Transverse colon (tissue), 4 donors: ENCODE measurements at regions not wholly inside any gene's neighbourhood (a gene's known extent, or its start where the extent isn't known, plus 50 kb on each side); places are given as distances from the start of the nearest gene placed in this dataset.

ENCODE experiments used
- DNase-seq: peaks from one replicate; pipeline ENCODE4 v3.0.0-alpha.2; 2019
- H3K27ac ChIP-seq, 4 donors: fragments of 200-600 bp; sonication (generic); 2 replicates each; pipeline ENCODE4 v1.5.1; 2016 to 2018; ENCODE audit warnings: inconsistent platforms in 4 of 4
- H3K27me3 ChIP-seq: fragments of 200-600 bp; sonication (generic); 2 replicates; pipeline ENCODE4 v1.5.1; 2017; ENCODE audit warnings: inconsistent platforms
- H3K36me3 ChIP-seq, 4 donors: fragments of 200-600 bp; sonication (generic); 2 replicates each; pipeline ENCODE4 v1.5.1; 2017 to 2019; ENCODE audit warnings: inconsistent platforms in 4 of 4
- H3K4me1 ChIP-seq, 4 donors: fragments of 200-600 bp; sonication (generic); 2 replicates each; pipeline ENCODE4 v1.5.1; 2017 to 2020; ENCODE audit warnings: inconsistent platforms in 4 of 4
- H3K4me3 ChIP-seq, 4 donors: fragments of 200-600 bp; sonication (generic); 1 replicate in 1 of 4; 2 replicates in 3 of 4; pipeline versions ENCODE4 v1.5.1 to v1.6.1; 2017 to 2019; ENCODE audit warnings: inconsistent platforms in 4 of 4
- H3K9me3 ChIP-seq, 2 donors: fragments of 200-600 bp; sonication (generic); 2 replicates each; pipeline ENCODE4 v1.5.1; 2017 to 2019; ENCODE audit warnings: inconsistent platforms in 2 of 2
- CTCF ChIP-seq, 5 experiments: fragments of 200-600 bp in 3 of 5; fragments of 450-650 bp in 2 of 5; sonication (generic) in 3 of 5; IDR thresholded peaks; 1 replicate in 2 of 5; 2 replicates in 3 of 5; pipeline ENCODE4 v1.5.1; 2016 to 2017; ENCODE audit warnings: antibody characterized with exemption in 5 of 5, inconsistent platforms in 3 of 5, mild to moderate bottlenecking in 2 of 5, moderate library complexity in 1 of 5
- EP300 ChIP-seq: sonication (generic); formaldehyde crosslinking; IDR thresholded peaks from one replicate; pipeline ENCODE4 v1.6.1; 2017; ENCODE audit warnings: antibody characterized with exemption, low read depth
- POLR2A ChIP-seq: fragments of 450-650 bp; IDR thresholded peaks from one replicate; pipeline ENCODE4 v1.6.1; 2016; ENCODE audit warnings: antibody characterized with exemption, mild to moderate bottlenecking, moderate library complexity
- POLR2AphosphoS5 ChIP-seq, 3 donors: sonication (generic); formaldehyde crosslinking; IDR thresholded peaks; one replicate each; pipeline ENCODE4 v1.6.1; 2016; ENCODE audit warnings: antibody characterized with exemption in 3 of 3
- WGBS, 2 donors: methylation state at CpG; one replicate each; pipeline ENCODE4 v1.1.5; 2018; ENCODE audit warnings: low coverage in 1 of 2; 5-methylcytosine and 5-hydroxymethylcytosine counted together
- in situ Hi-C, 4 donors: fragments of 200-750 bp; cut with MboI; loops; one replicate each; pipeline versions ENCODE4 v1.15.0 to v1.15.1; 2017; ENCODE audit warnings: low sequenced_read_pairs in 3 of 4, low pct_ligation_motif_present in 1 of 4, low pct_unique_long_range_greater_than_20kb in 1 of 4
- intact Hi-C: fragments of 100-400 bp; cut with DNase I; formaldehyde crosslinking; loops from one replicate; pipeline ENCODE4 v1.15.1; 2023; ENCODE audit warnings: low total_unique reads

GRCh38 chr7:20932785-20933527 lies 146.3 kb upstream of the SP8 start:
- intact Hi-C loops: no loop called here
- DNase-seq: no peak
- no peaks in the 10 kb centered on the region for H3K36me3 ChIP-seq
- TF ChIP-seq EP300 (no peak), POLR2A (no peak), CTCF (IDR thresholded peaks at IDR 0.05) (no peak), POLR2AphosphoS5 (IDR thresholded peaks at IDR 0.05) (no peak)
- H3K4me1 ChIP-seq: no peaks in the 10 kb centered on the region
- H3K9me3 ChIP-seq: no peaks in the 10 kb centered on the region
- H3K27me3 ChIP-seq: no peaks in the 10 kb centered on the region
- in situ Hi-C loops: no loop called here
- WGBS, 2 donors: 55 to 65% methylated on average over 5 to 7 of the region's 7 CpGs
- no peak overlapping the region for H3K4me3 ChIP-seq
- no peak overlapping the region for H3K27ac ChIP-seq

- DNase-seq: no peak
- Histone ChIP-seq H3K27me3 (no peaks in the 10 kb centered on the region), H3K4me1 (no peaks in the 10 kb centered on the region), H3K36me3 (no peaks in the 10 kb centered on the region), H3K27ac (no peak overlapping the region), H3K4me3 (no peak overlapping the region), H3K9me3 (no peaks in the 10 kb centered on the region)
- WGBS, 2 donors: 37 to 43% methylated on average over 2 of the region's 2 CpGs
- in situ Hi-C loops: no loop called here
- intact Hi-C loops: no loop called here
- TF ChIP-seq EP300 (no peak), POLR2AphosphoS5 (IDR thresholded peaks at IDR 0.05) (no peak)
Observed at GRCh38 chr7:20945451-20945850, 158.8 kb upstream of the SP8 start.

- no peaks in the 10 kb centered on the region for H3K9me3 ChIP-seq
- 35 to 70% methylated on average over 3 of the region's 3 CpGs for WGBS, 2 donors
- no peak overlapping the region for H3K27ac ChIP-seq
- in situ Hi-C loops (no loop called here), intact Hi-C loops (no loop called here)
- no peaks in the 10 kb centered on the region for H3K36me3 ChIP-seq
- no peak for DNase-seq
- no peaks in the 10 kb centered on the region for H3K4me1 ChIP-seq
- no peaks in the 10 kb centered on the region for H3K27me3 ChIP-seq
- TF ChIP-seq EP300 (no peak), POLR2AphosphoS5 (IDR thresholded peaks at IDR 0.05) (no peak), CTCF (IDR thresholded peaks at IDR 0.05) (no peak), POLR2A (no peak)
- no peak overlapping the region for H3K4me3 ChIP-seq
Observed at GRCh38 chr7:20952916-20953315, 166.2 kb upstream of the SP8 start.

- WGBS, 2 donors: 52 to 73% methylated on average over 4 of the region's 4 CpGs
- H3K27ac ChIP-seq: no peak overlapping the region
- H3K4me3 ChIP-seq: no peak overlapping the region
- no peaks in the 10 kb centered on the region for H3K9me3 ChIP-seq
- DNase-seq: no peak
- in situ Hi-C loops: no loop called here
- intact Hi-C loops: no loop called here
- H3K27me3 ChIP-seq: no peaks in the 10 kb centered on the region
- peaks cover 0 to 8% (median 0%) of the 10 kb centered on the region in 4 donors for H3K4me1 ChIP-seq
- no peak for TF ChIP-seq POLR2A
- TF ChIP-seq EP300: no peak
- TF ChIP-seq POLR2AphosphoS5 (IDR thresholded peaks at IDR 0.05): no peak
- TF ChIP-seq CTCF (IDR thresholded peaks at IDR 0.05): no peak
- H3K36me3 ChIP-seq: no peaks in the 10 kb centered on the region
Observed at GRCh38 chr7:20954711-20955619, 168.3 kb upstream of the SP8 start.
